IMR-90 (cell line): ENCODE measurements at regions not wholly inside any gene's neighbourhood (a gene's known extent, or its start where the extent isn't known, plus 50 kb on each side); places are given as distances from the start of the nearest gene placed in this dataset.
"Not testable (repeated sequence)": the region's sequence is repeated elsewhere in the genome, so short reads cannot be mapped to it uniquely, and the experiment has no call there.

Experiments
- CTCF ChIP-seq: conservative IDR thresholded peaks from 2 replicates; pipeline ENCODE4 v1.5.1; 2012; ENCODE audit warnings: mild to moderate bottlenecking, low read depth, low read length, improper control_type of control experiment
- POLR2A ChIP-seq: IDR thresholded peaks from 2 replicates; pipeline ENCODE4 v1.6.1; 2012; ENCODE audit warnings: mild to moderate bottlenecking, low read depth, low read length
- SMC3 ChIP-seq: fragments of 150-350 bp; IDR thresholded peaks from 2 replicates; pipeline ENCODE4 v1.6.1; 2016; ENCODE audit warnings: low read depth, mild to moderate bottlenecking, antibody characterized with exemption, low read length, moderate library complexity

- not testable (repeated sequence) for TF ChIP-seq CTCF, SMC3, POLR2A
Measured at GRCh38 chr2:11885253-11885652, 138.8 kb downstream of the LPIN1 start.
